ENCODE measurements at regions not wholly inside any gene's neighbourhood (a gene's known extent, or its start where the extent isn't known, plus 50 kb on each side); places are given as distances from the start of the nearest gene placed in this dataset.

GRCh38 chr4:176546975-176547374, 227.2 kb downstream of the SPCS3 start:
- POLR2A ChIA-PET, result no interaction called here

GRCh38 chr4:176548571-176548970, 228.8 kb downstream of the SPCS3 start:
- Histone ChIP-seq H3K27ac (ENCODE audit: low read depth, low read length) (no peak overlapping the region), H3K9ac (ENCODE audit: low read length) (no peak overlapping the region), H3K4me2 (ENCODE audit: low read length) (no peak overlapping the region), H4K20me1 (ENCODE audit: insufficient read depth) (no peaks in the 10 kb centered on the region), H3K36me3 (ENCODE audit: control insufficient read depth in 1 of 2, insufficient read depth in 2 of 2, low read length in 2 of 2) (no peaks in the 10 kb centered on the region), H3K4me1 (ENCODE audit: control insufficient read depth in 1 of 2, insufficient read depth in 2 of 2, low read length in 2 of 2) (no peaks in the 10 kb centered on the region), H3K79me2 (ENCODE audit: insufficient read depth, low read length) (no peaks in the 10 kb centered on the region), H2AFZ (ENCODE audit: low read depth, low read length, poor library complexity, severe bottlenecking) (no peak overlapping the region), H3K27me3 (ENCODE audit: insufficient read depth, low read length) (no peaks in the 10 kb centered on the region), H3K4me3 (replicated peaks in 1 of 2; ENCODE audit: low read depth in 1 of 2, low read length in 2 of 2) (no peak overlapping the region), H3K9me2 (ENCODE audit: insufficient read depth) (no peaks in the 10 kb centered on the region), H3K9me3 (ENCODE audit: control insufficient read depth in 1 of 2, insufficient read depth in 1 of 2, low read depth in 1 of 2, low read length in 2 of 2) (no peaks in the 10 kb centered on the region)
- CTCF ChIA-PET, result no interaction called here
- DNase-seq (ENCODE audit: low read depth, low spot score) (no peak), ATAC-seq (no peak)
- POLR2A ChIA-PET, result no interaction called here
- TF ChIP-seq EZH2 (IDR thresholded peaks at IDR 0.05) (no peak), ATF3 (IDR thresholded peaks at IDR 0.05) (no peak), EGR1 (IDR thresholded peaks at IDR 0.05; ENCODE audit: low read depth) (no peak), CTCF (IDR thresholded peaks at IDR 0.05 in 2 of 3, conservative IDR thresholded peaks at IDR 0.05 in 1 of 3; ENCODE audit: borderline replicate concordance in 1 of 3, insufficient read depth in 1 of 3, low read depth in 2 of 3, low read length in 2 of 3) (no peak), SIN3A (IDR thresholded peaks at IDR 0.05; ENCODE audit: low read depth) (no peak), POLR2AphosphoS5 (IDR thresholded peaks at IDR 0.05; ENCODE audit: low read depth, low read length) (no peak), JUND (IDR thresholded peaks at IDR 0.05) (no peak), TCF7L2 (IDR thresholded peaks at IDR 0.05; ENCODE audit: borderline replicate concordance, extremely low read depth, insufficient read depth, insufficient read length) (no peak), MAX (IDR thresholded peaks at IDR 0.05) (no peak), ZBTB33 (IDR thresholded peaks at IDR 0.05; ENCODE audit: extremely low read depth, insufficient replicate concordance, low read length) (no peak), YY1 (IDR thresholded peaks at IDR 0.05; ENCODE audit: extremely low read depth, insufficient replicate concordance, low read depth, low read length) (no peak)
- BruUV-seq (replicated peaks), result no TSS peak
- intact Hi-C loops (cut with micrococcal nuclease), result no loop called here
- RAD21 ChIA-PET (ENCODE audit: low non-redundant PET in 1 of 2, low total read pairs in 2 of 2, uncharacterized antibody in 2 of 2, unreplicated experiment in 2 of 2), result no interaction called here

More at GRCh38 chr4:176546975-176547374, 227.2 kb downstream of the SPCS3 start:
- Histone ChIP-seq H3K9me2 (ENCODE audit: insufficient read depth) (no peaks in the 10 kb centered on the region), H3K79me2 (ENCODE audit: insufficient read depth, low read length) (no peaks in the 10 kb centered on the region), H3K4me3 (replicated peaks in 1 of 2; ENCODE audit: low read depth in 1 of 2, low read length in 2 of 2) (no peak overlapping the region), H3K4me2 (ENCODE audit: low read length) (no peak overlapping the region), H3K9ac (ENCODE audit: low read length) (no peak overlapping the region), H3K27ac (ENCODE audit: low read depth, low read length) (no peak overlapping the region), H3K27me3 (ENCODE audit: insufficient read depth, low read length) (no peaks in the 10 kb centered on the region), H4K20me1 (ENCODE audit: insufficient read depth) (no peaks in the 10 kb centered on the region; the same call in 1 of the 2 replicates), H2AFZ (ENCODE audit: low read depth, low read length, poor library complexity, severe bottlenecking) (no peak overlapping the region), H3K4me1 (ENCODE audit: control insufficient read depth in 1 of 2, insufficient read depth in 2 of 2, low read length in 2 of 2) (no peaks in the 10 kb centered on the region), H3K36me3 (ENCODE audit: control insufficient read depth in 1 of 2, insufficient read depth in 2 of 2, low read length in 2 of 2) (no peaks in the 10 kb centered on the region), H3K9me3 (ENCODE audit: control insufficient read depth in 1 of 2, insufficient read depth in 1 of 2, low read depth in 1 of 2, low read length in 2 of 2) (no peaks in the 10 kb centered on the region)
- CTCF ChIA-PET, result no interaction called here
- RAD21 ChIA-PET (ENCODE audit: low non-redundant PET in 1 of 2, low total read pairs in 2 of 2, uncharacterized antibody in 2 of 2, unreplicated experiment in 2 of 2), result no interaction called here
- no peak for DNase-seq (ENCODE audit: low read depth, low spot score)
- TF ChIP-seq ELF1 (IDR thresholded peaks at IDR 0.05; ENCODE audit: borderline replicate concordance, low read depth) (no peak), JUND (IDR thresholded peaks at IDR 0.05) (no peak), ZNF274 (IDR thresholded peaks at IDR 0.05; ENCODE audit: low read depth, low read length) (no peak), SIN3A (IDR thresholded peaks at IDR 0.05; ENCODE audit: low read depth) (no peak), EGR1 (IDR thresholded peaks at IDR 0.05; ENCODE audit: low read depth) (no peak)
- BruUV-seq (replicated peaks), result no TSS peak
- ATAC-seq, result no peak
- intact Hi-C loops (cut with micrococcal nuclease), result no loop called here
